ENCODE measurements at regions not wholly inside any gene's neighbourhood (a gene's known extent, or its start where the extent isn't known, plus 50 kb on each side); places are given as distances from the start of the nearest gene placed in this dataset.
A peak's percentile ranks its signal among the peaks of the same experiment; 100 is the strongest.
"Not testable (repeated sequence)": the region's sequence is repeated elsewhere in the genome, so short reads cannot be mapped to it uniquely, and the experiment has no call there.

- no peak for TF ChIP-seq CTCF (IDR thresholded peaks at IDR 0.05; ENCODE audit: low read depth, low read length)
- H3K4me3 ChIP-seq (ENCODE audit: low read depth, low read length) = no peak overlapping the region
Observed at GRCh38 chr2:133871545-133872209, 303.4 kb upstream of the NCKAP5 start.

- no peak overlapping the region for H3K4me3 ChIP-seq (ENCODE audit: low read depth, low read length)
- no peak for TF ChIP-seq CTCF (IDR thresholded peaks at IDR 0.05; ENCODE audit: low read depth, low read length)
Observed at GRCh38 chr2:133878326-133878725, 310.1 kb upstream of the NCKAP5 start.

- H3K4me3 ChIP-seq (ENCODE audit: low read depth, low read length) = no peak overlapping the region
- no peak for TF ChIP-seq CTCF (IDR thresholded peaks at IDR 0.05; ENCODE audit: low read depth, low read length)
Observed at GRCh38 chr2:133879703-133880102, 311.4 kb upstream of the NCKAP5 start.

- H3K4me3 ChIP-seq (ENCODE audit: low read depth, low read length) = not testable (repeated sequence)
Observed at GRCh38 chr2:133882159-133882558, 313.9 kb upstream of the NCKAP5 start.

GRCh38 chr2:133884739-133885381 is 316.6 kb upstream of the NCKAP5 start:
- no peak overlapping the region for H3K4me3 ChIP-seq (ENCODE audit: low read depth, low read length)
- TF ChIP-seq CTCF (IDR thresholded peaks at IDR 0.05; ENCODE audit: low read depth, low read length) = 0 out of 2 replicates have a peak, but pooled peaks have one; percentile 14

- H3K4me3 ChIP-seq (ENCODE audit: low read depth, low read length) = no peak overlapping the region
- no peak for TF ChIP-seq CTCF (IDR thresholded peaks at IDR 0.05; ENCODE audit: low read depth, low read length)
Observed at GRCh38 chr2:133885847-133886246, 317.6 kb upstream of the NCKAP5 start.

GRCh38 chr2:133886735-133887675 is 318.7 kb upstream of the NCKAP5 start:
- TF ChIP-seq CTCF (IDR thresholded peaks at IDR 0.05; ENCODE audit: low read depth, low read length) = peak; percentile 50; the same call in 1 of the 2 replicates
- H3K4me3 ChIP-seq (ENCODE audit: low read depth, low read length) = no peak overlapping the region
